GM18511 (cell line): ENCODE measurements at regions not wholly inside any gene's neighbourhood (a gene's known extent, or its start where the extent isn't known, plus 50 kb on each side); places are given as distances from the start of the nearest gene placed in this dataset.

Experiments used
- ATAC-seq: cut with Tn5 transposase; IDR thresholded peaks from one replicate; pipeline ENCODE4 v1.9.1; 2021; ENCODE audit warnings: mild to moderate bottlenecking, moderate library complexity; ENCODE audit not compliant: unreplicated experiment

GRCh38 chr4:19372390-19372789 is 879.3 kb upstream of the SLIT2 start:
- ATAC-seq: no peak

- ATAC-seq: no peak
Measured at GRCh38 chr4:19368800-19369199, 882.9 kb upstream of the SLIT2 start.

DNA sequence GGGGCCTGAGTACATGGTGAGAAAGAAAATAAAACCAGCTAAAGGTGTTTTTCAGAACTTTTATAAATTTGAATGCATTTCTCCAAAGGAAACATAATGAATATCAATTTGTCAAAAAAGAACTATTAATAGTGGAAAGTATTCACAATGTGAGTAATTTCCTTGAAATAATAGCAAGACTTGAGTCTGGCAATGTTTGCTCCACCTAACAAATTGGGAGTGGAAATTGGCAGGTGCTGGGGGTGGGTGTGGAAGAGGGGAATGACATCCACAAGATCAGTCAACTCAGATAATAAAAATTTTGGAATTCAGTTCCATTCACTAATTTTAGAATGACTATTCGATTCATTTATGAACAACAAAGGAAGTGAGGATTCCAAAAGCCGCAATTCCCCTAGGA is 884.8 kb upstream of the SLIT2 start:
- ATAC-seq: no peak

DNA sequence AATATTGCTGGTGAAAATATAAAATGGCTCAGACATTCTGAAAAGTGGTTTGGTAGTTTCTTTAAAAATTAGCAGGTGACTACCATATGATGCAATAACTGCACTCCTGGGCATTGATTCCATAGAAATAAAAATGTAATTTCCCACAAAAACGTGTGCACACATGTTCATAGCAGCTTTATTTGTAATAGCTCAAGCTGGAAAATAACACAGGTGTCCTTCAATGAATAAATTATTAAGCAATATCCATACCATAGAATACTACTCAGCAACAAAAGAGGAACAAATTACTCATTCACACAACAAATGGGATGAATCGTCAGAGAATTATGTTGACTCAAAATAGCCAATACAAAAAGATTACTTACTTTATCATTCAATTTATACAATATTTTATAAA is 893.7 kb upstream of the SLIT2 start:
- no peak for ATAC-seq

- no peak for ATAC-seq
Measured at GRCh38 chr4:19349416-19349815, 902.3 kb upstream of the SLIT2 start.

GRCh38 chr4:19348746-19349145 is 903.0 kb upstream of the SLIT2 start:
- no peak for ATAC-seq

- no peak for ATAC-seq
Measured at GRCh38 chr4:19346636-19347035, 905.1 kb upstream of the SLIT2 start.

- no peak for ATAC-seq
Measured at GRCh38 chr4:19329631-19330030, 922.1 kb upstream of the SLIT2 start.

GRCh38 chr4:19329077-19329476 is 922.6 kb upstream of the SLIT2 start:
- no peak for ATAC-seq

- no peak for ATAC-seq
Measured at GRCh38 chr4:19327364-19327763, 924.3 kb upstream of the SLIT2 start.

GRCh38 chr4:19324184-19324583 is 927.5 kb upstream of the SLIT2 start:
- no peak for ATAC-seq

DNA sequence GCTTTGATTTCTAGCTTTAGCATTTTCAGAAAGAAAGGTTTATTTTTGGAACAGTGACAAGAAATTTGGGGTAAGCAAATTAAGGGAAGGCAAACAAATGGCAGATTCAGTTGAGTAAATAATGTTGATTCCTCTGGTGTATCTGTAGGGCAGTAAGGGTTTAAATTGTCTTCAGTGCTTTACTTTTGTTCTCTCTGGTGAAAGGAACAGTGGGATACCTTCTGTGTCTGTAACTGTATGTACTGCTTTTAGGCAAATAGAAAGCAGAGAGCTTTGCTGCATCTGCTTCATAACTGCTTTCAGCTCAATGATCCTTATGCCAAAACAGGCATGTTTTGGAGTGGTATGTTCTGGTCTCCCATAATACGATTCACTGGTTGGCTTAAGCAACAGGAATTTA is 932.1 kb upstream of the SLIT2 start:
- ATAC-seq: no peak

- no peak for ATAC-seq
Measured at GRCh38 chr4:19317377-19317776, 934.3 kb upstream of the SLIT2 start.

DNA sequence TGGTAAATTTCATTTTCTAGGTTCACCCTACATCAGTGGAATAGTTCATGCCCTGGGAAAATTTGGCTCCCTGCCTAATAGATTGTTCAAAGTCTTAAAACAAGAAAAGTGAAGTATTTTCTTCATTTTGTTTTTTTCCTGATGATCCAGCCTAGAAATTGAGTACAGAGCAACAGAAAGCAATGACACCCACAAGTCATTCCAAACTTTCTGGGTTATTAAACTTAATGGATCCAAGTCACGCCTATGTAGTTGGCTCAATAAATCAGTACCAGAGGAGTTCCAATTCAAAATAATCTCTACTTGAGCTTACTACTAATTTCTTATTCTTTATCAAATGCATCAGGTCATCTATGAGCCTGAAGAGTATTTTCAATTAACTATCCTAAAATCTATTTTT is 937.6 kb upstream of the SLIT2 start:
- no peak for ATAC-seq

- ATAC-seq: no peak
Measured at GRCh38 chr4:19309378-19309777, 942.3 kb upstream of the SLIT2 start.

GRCh38 chr4:19304028-19304427 is 947.7 kb upstream of the SLIT2 start:
- no peak for ATAC-seq

GRCh38 chr4:19301527-19301926 is 950.2 kb upstream of the SLIT2 start:
- ATAC-seq: no peak

- no peak for ATAC-seq
Measured at GRCh38 chr4:19300213-19300612, 951.5 kb upstream of the SLIT2 start.

DNA sequence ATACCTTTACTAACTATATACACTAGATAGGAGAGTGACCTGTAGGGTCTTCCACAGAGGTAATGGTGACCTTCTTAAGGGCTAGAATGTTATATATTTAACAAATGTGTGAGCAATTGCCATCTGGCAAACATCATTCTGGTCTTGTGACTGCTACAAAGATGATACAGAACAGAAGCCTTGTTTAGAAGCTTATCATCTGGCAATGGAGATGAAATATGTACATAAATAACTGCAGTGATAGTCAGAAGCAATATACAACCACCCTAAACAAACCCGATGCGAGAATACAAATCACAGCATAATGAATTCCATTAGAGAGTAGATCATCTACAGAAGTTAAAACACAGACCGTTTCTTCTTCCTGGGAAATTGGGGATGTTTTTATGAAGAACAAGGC is 952.7 kb upstream of the SLIT2 start:
- ATAC-seq: no peak

DNA sequence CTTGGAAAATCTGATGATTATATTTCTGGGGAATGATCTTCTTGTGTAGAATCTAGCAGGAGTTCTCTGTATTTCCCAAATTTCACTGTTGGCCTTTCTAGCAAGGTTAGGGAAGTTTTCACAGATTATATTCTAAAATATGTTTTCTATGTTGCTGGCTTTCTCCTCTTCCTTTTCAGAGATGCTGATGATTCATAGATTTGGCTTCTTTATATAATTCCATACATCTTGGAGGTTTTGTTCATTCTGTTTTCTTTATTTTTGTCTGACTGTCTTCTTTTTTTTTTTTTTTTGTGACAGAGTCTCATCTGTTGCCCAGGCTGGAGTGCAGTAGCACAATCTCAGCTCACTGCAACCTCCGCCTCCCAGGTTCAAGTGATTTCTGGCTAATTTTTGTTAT is 957.9 kb upstream of the SLIT2 start:
- ATAC-seq: no peak

DNA sequence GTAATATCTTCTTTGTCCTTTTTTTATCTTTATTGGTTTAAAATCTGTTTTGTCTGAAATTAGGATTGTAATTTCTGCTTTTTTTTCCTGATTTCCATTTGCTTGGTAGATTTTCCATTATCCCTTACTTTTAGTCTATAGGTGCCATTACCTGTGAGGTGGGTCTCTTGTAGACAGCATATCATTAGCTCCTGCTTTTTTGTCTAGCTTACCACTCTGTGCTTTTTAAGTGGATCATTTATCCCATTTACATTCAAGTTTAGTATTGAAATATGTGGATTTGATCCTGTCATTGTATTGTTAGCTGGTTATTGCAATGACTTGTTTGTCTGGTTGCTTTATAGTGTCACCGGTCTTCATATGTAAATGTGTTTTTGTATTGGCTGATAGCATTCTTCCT is 958.6 kb upstream of the SLIT2 start:
- ATAC-seq: no peak

DNA sequence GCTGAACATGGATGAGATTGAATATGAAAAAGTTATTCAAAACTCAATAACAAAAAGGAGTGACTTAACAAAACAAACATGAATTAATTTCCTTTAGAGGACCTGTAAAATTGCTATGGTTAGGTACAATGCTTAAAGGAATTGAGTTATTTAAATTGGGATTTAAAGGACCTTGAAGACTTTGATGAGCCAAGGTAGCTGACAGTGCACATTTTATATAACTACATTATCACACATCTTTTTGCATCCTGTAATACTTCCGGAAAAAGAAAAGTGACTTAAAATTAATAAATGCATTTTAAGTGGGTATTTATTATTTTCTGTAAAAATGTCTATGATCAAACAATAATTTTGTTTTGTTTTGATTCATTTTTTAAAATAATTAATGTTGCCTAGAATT is 964.8 kb upstream of the SLIT2 start:
- ATAC-seq: no peak

- ATAC-seq: no peak
Measured at GRCh38 chr4:19285146-19285545, 966.6 kb upstream of the SLIT2 start.

GRCh38 chr4:19278665-19279064 is 973.0 kb upstream of the SLIT2 start:
- ATAC-seq: no peak
